ENCODE measurements at regions not wholly inside any gene's neighbourhood (a gene's known extent, or its start where the extent isn't known, plus 50 kb on each side); places are given as distances from the start of the nearest gene placed in this dataset.

DNA sequence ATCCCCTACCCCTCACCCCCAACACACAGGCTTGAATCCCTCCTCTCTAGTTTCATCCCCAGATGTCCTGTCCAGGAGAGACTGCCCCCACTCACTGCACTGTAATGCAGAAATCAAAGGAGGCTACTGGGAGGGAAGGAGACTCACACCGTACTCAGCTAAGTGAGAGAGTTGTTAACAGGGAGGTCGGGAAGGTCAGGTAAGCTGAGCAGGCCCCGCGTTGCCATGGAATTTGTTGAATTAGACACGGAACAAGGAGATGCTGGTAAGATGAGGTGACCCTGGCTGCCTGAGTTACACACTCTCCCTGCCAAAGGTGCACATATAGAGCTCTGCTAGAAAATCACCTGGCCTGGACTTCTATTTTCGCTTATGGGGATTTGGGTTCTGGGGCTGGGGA is 197.9 kb downstream of the NXPE2 start:
- Mint-ChIP-seq H3K9me3 (peaks cover 6% of the 10 kb centered on the region), H3K4me1 (ENCODE audit: unreplicated experiment) (peaks cover 20% of the 10 kb centered on the region), H3K27ac (peak overlapping the region; percentile 40), H3K36me3 (no peaks in the 10 kb centered on the region), H3K4me3 (no peak overlapping the region), H3K27me3 (peaks cover 8% of the 10 kb centered on the region)
- TF ChIP-seq, protein P1, sequence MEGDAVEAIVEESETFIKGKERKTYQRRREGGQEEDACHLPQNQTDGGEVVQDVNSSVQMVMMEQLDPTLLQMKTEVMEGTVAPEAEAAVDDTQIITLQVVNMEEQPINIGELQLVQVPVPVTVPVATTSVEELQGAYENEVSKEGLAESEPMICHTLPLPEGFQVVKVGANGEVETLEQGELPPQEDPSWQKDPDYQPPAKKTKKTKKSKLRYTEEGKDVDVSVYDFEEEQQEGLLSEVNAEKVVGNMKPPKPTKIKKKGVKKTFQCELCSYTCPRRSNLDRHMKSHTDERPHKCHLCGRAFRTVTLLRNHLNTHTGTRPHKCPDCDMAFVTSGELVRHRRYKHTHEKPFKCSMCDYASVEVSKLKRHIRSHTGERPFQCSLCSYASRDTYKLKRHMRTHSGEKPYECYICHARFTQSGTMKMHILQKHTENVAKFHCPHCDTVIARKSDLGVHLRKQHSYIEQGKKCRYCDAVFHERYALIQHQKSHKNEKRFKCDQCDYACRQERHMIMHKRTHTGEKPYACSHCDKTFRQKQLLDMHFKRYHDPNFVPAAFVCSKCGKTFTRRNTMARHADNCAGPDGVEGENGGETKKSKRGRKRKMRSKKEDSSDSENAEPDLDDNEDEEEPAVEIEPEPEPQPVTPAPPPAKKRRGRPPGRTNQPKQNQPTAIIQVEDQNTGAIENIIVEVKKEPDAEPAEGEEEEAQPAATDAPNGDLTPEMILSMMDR (conservative IDR thresholded peaks at IDR 0.05): no peak
- no peak for DNase-seq (ENCODE audit: extremely low spot score, unreplicated experiment)

DNA sequence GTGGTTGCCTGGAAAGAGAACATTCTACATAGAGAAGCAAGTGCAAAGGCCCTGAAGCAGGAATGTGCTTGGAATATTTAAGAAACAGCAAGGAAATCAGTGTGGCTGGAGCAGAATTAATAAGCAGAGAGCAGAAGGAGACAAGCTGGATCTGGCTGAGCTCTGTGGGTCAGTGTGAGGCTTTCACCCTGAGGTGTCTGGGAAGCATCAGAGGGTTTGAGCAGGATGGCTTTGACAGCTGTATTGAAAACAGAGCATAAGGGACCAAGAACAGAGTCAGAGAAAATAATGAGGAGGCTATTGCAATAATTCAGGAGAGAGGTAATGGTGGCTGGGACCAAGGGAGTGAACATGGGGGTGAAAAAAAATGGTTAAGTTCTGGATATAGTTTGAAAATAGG is 199.6 kb downstream of the NXPE2 start:
- Mint-ChIP-seq H3K9me3 (no peaks in the 10 kb centered on the region), H3K4me1 (ENCODE audit: unreplicated experiment) (peaks cover 20% of the 10 kb centered on the region), H3K36me3 (no peaks in the 10 kb centered on the region), H3K4me3 (no peak overlapping the region), H3K27me3 (peaks cover 3% of the 10 kb centered on the region), H3K27ac (no peak overlapping the region)
- DNase-seq (ENCODE audit: extremely low spot score, unreplicated experiment): no peak
- TF ChIP-seq, protein P1 (conservative IDR thresholded peaks at IDR 0.05): no peak

DNA sequence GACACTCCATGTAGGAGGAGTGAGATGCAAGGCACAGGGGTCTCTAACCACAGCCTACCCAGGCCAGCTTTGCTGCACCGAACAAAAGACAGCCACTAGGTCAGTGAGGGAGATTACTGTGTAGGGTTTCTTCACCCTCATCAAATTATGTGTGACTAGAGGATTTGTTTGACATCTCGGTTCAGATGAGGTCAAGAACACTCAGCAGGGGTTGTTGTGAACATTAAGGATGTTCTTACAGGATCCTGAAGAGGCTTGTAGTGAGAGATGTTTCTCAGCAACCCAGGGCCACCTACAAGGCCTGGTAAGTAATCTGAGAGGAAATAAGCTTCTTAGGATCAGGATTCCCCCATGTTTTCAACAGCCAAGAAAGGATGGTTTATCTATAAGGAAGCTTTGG is 202.1 kb downstream of the NXPE2 start:
- no peak overlapping the region for H3K27ac Mint-ChIP-seq
- TF ChIP-seq, protein P1 (conservative IDR thresholded peaks at IDR 0.05): no peak
- H3K36me3 Mint-ChIP-seq: no peaks in the 10 kb centered on the region
- peaks cover 3% of the 10 kb centered on the region for H3K27me3 Mint-ChIP-seq
- H3K9me3 Mint-ChIP-seq: no peaks in the 10 kb centered on the region
- no peak for DNase-seq (ENCODE audit: extremely low spot score, unreplicated experiment)
- H3K4me1 Mint-ChIP-seq (ENCODE audit: unreplicated experiment): peaks cover 24% of the 10 kb centered on the region
- no peak overlapping the region for H3K4me3 Mint-ChIP-seq

DNA sequence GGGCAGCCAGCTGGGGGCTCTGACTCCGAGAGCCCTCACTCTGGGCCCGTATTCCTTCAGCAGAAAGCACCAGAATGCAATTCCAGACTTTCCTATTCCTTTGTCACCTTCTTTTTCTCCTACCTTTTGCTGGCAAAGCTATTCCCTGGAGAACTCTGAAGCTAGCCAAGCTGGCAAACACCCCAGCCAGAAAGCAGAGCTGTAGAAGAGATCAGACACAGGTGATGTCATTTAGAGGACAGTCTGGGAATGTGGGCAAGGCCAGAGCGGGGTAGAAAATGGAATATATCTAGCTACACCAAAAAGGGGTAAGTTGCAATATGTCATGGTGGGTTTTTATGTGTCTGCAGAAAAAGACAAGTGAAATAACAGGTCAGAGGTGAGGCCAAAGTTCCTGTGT is 205.1 kb downstream of the NXPE2 start:
- Mint-ChIP-seq H3K27me3 (peaks cover 4% of the 10 kb centered on the region), H3K27ac (no peak overlapping the region), H3K9me3 (no peaks in the 10 kb centered on the region), H3K36me3 (no peaks in the 10 kb centered on the region), H3K4me3 (no peak overlapping the region), H3K4me1 (ENCODE audit: unreplicated experiment) (peaks cover 26% of the 10 kb centered on the region)
- no peak for DNase-seq (ENCODE audit: extremely low spot score, unreplicated experiment)
- TF ChIP-seq, protein P1 (conservative IDR thresholded peaks at IDR 0.05): no peak

DNA sequence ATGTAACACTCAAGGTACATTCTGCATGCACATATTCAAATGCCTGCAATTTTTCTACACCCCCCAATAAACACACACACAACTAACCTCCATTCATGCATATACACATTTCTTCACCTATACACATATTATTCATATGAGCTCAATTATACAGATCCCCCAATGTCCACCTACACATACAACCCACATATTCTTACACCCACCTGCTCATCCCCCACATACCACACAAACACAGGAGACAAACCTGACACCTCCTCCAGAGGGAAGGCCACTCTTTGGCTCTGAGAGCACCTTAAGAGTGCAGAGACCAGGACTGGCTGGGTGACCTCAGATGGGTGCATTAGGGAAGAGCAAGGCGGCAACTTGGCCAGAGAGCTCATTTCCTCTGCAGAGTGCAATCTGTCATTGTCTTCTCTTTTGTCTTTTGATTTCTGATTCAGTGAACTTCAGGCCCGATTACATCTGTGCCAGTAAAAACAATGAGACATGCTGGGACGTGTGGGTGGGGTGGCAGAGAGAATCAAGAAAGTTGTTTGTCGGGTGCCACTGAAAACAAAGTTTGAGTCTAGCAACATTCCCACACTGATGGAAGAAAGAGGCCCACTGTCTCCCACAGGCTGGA is 208.4 kb downstream of the NXPE2 start:
- TF ChIP-seq, protein P1 (conservative IDR thresholded peaks at IDR 0.05): no peak
- Mint-ChIP-seq H3K9me3 (no peaks in the 10 kb centered on the region), H3K36me3 (no peaks in the 10 kb centered on the region), H3K4me3 (no peak overlapping the region), H3K27ac (no peak overlapping the region), H3K4me1 (ENCODE audit: unreplicated experiment) (peaks cover 32% of the 10 kb centered on the region), H3K27me3 (peaks cover 17% of the 10 kb centered on the region)
- DNase-seq (ENCODE audit: extremely low spot score, unreplicated experiment): no peak

DNA sequence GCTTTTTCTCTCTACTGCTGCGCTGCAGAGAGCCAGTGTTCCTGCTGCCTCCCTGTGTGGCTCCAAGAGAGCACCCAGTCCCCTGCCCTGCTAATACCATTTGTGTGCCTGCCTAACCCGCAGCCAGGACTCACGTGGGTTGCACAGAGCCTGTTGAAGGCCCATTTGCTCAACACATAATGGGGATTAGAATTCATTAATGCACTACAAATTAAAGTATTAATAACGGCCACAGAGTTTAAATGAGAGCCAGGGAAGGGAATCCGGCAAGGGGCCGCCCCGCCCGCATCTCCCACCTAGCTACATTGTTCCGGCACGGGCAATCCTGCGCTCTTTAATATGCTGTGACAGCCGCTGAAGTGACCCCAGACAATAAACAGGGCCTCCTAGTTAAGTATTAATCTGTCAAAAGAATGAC is 211.3 kb downstream of the NXPE2 start:
- Mint-ChIP-seq H3K4me3 (no peak overlapping the region), H3K4me1 (ENCODE audit: unreplicated experiment) (peaks cover 24% of the 10 kb centered on the region), H3K27ac (no peak overlapping the region), H3K27me3 (peaks cover 30% of the 10 kb centered on the region), H3K36me3 (no peaks in the 10 kb centered on the region), H3K9me3 (no peaks in the 10 kb centered on the region)
- TF ChIP-seq, protein P1 (conservative IDR thresholded peaks at IDR 0.05): no peak
- no peak for DNase-seq (ENCODE audit: extremely low spot score, unreplicated experiment)
